H1 (cell line): ENCODE measurements at regions not wholly inside any gene's neighbourhood (a gene's known extent, or its start where the extent isn't known, plus 50 kb on each side); places are given as distances from the start of the nearest gene placed in this dataset.

Experiments
- CTCF ChIA-PET: fragments of 300-600 bp; sonication (Branson Sonifier 250); formaldehyde crosslinking; loops from one replicate; lab custom pipeline; 2021; ENCODE audit not compliant: partially characterized antibody; lab: Charles Lee
- POLR2A ChIA-PET: fragments of 300-600 bp; sonication (Branson Sonifier 250); formaldehyde crosslinking; loops from one replicate; lab custom pipeline; 2021; ENCODE audit warnings: inconsistent platforms; ENCODE audit not compliant: partially characterized antibody; lab: Charles Lee
- DNase-seq, 2 experiments: peaks; one replicate each; pipeline versions ENCODE4 v3.0.0 to v3.0.0-alpha.2; 2010 to 2022; ENCODE audit warnings: low spot score in 2 of 2, low read depth in 1 of 2, mixed read lengths in 1 of 2
- FAIRE-seq: peaks from 2 replicates; lab custom pipeline; 2011; peaks lifted over from hg19 to GRCh38; lab: Jason Lieb, UNC
- H2AFZ ChIP-seq: 2 replicates; pipeline ENCODE4 v1.8.1; 2012; ENCODE audit warnings: low read length, inconsistent platforms
- H2AK5ac ChIP-seq: 2 replicates; pipeline ENCODE4 v1.6.1; 2013; ENCODE audit warnings: low read depth, low read length
- H2BK120ac ChIP-seq: replicated peaks from 2 replicates; pipeline ENCODE3; 2013; ENCODE audit warnings: low read depth, low read length, inconsistent platforms
- H2BK12ac ChIP-seq: 2 replicates; pipeline ENCODE4 v1.6.1; 2013; ENCODE audit warnings: low read depth, low read length
- H2BK15ac ChIP-seq: 2 replicates; pipeline ENCODE4 v1.6.1; 2013; ENCODE audit warnings: low read length
- H2BK20ac ChIP-seq: 2 replicates; pipeline ENCODE4 v1.6.1; 2013; ENCODE audit warnings: low read length
- H2BK5ac ChIP-seq: 2 replicates; pipeline ENCODE4 v1.6.1; 2013; ENCODE audit warnings: low read depth, low read length
- H3K14ac ChIP-seq: 2 replicates; pipeline ENCODE4 v1.6.1; 2013; ENCODE audit warnings: inconsistent platforms; ENCODE audit not compliant: insufficient read length
- H3K18ac ChIP-seq: 2 replicates; pipeline ENCODE4 v1.6.1; 2013; ENCODE audit warnings: low read length; ENCODE audit errors: extremely low read depth
- H3K23ac ChIP-seq: 2 replicates; pipeline ENCODE4 v1.6.1; 2013; ENCODE audit warnings: inconsistent platforms; ENCODE audit not compliant: insufficient read length
- H3K23me2 ChIP-seq: 2 replicates; pipeline ENCODE4 v1.6.1; 2013; ENCODE audit warnings: low read depth, low read length
- H3K27ac ChIP-seq: 2 replicates; pipeline ENCODE4 v1.6.1; 2011; ENCODE audit warnings: low read depth, low read length, inconsistent platforms
- H3K27me3 ChIP-seq, 4 experiments: replicated peaks in 1 of 4; 1 replicate in 1 of 4; 2 replicates in 3 of 4; pipeline versions ENCODE4 v1.6.1 to v1.8.1; 2011 to 2013; ENCODE audit warnings: low read length in 3 of 4, mild to moderate bottlenecking in 3 of 4, inconsistent platforms in 2 of 4, mixed read lengths in 2 of 4, moderate library complexity in 1 of 4; ENCODE audit not compliant: control insufficient read depth in 3 of 4, insufficient read depth in 3 of 4; ENCODE audit errors: extremely low read depth in 1 of 4
- H3K36me3 ChIP-seq, 4 experiments: 2 replicates each; pipeline versions ENCODE4 v1.6.1 to v1.8.1; 2011 to 2013; ENCODE audit warnings: mild to moderate bottlenecking in 4 of 4, low read length in 3 of 4, moderate library complexity in 2 of 4, control low read depth in 1 of 4, inconsistent platforms in 1 of 4; ENCODE audit not compliant: insufficient read depth in 4 of 4, control insufficient read depth in 2 of 4
- H3K4ac ChIP-seq: replicated peaks from 2 replicates; pipeline ENCODE3; 2013; ENCODE audit warnings: low read length, low read depth, mixed read lengths, inconsistent platforms; ENCODE audit not compliant: insufficient read length
- H3K4me1 ChIP-seq, 4 experiments: replicated peaks in 1 of 4; 1 replicate in 1 of 4; 2 replicates in 3 of 4; pipeline versions ENCODE4 v1.6.1 to v1.8.1; 2011 to 2013; ENCODE audit warnings: low read length in 3 of 4, inconsistent platforms in 2 of 4, mixed read lengths in 1 of 4; ENCODE audit not compliant: insufficient read depth in 4 of 4, control insufficient read depth in 3 of 4
- H3K4me2 ChIP-seq, 2 experiments: 2 replicates each; pipeline versions ENCODE4 v1.6.1 to v1.8.1; 2011 to 2013; ENCODE audit warnings: low read depth in 2 of 2, low read length in 2 of 2, control low read depth in 1 of 2, inconsistent platforms in 1 of 2, mild to moderate bottlenecking in 1 of 2; ENCODE audit not compliant: insufficient read depth in 1 of 2
- H3K4me3 ChIP-seq, 4 experiments: fragments of 200-600, 300-600 bp in 1 of 4; sonication (generic), shearing (Covaris generic), sonication (Bioruptor Twin) in 1 of 4; 2 replicates each; pipeline versions ENCODE4 v1.5.1 to v1.8.1; 2011 to 2016; ENCODE audit warnings: low read length in 4 of 4, low read depth in 3 of 4, control low read depth in 2 of 4, inconsistent platforms in 2 of 4, mild to moderate bottlenecking in 2 of 4, mixed read lengths in 1 of 4, moderate library complexity in 1 of 4; ENCODE audit not compliant: insufficient read depth in 2 of 4; ENCODE audit errors: extremely low read depth in 1 of 4
- H3K56ac ChIP-seq: replicated peaks from 2 replicates; pipeline ENCODE3; 2013; ENCODE audit warnings: low read depth, mild to moderate bottlenecking, mixed read lengths, low read length, inconsistent platforms; ENCODE audit not compliant: insufficient read length
- H3K79me1 ChIP-seq: 2 replicates; pipeline ENCODE4 v1.6.1; 2013; ENCODE audit warnings: low read depth, low read length, control low read depth
- H3K79me2 ChIP-seq, 2 experiments: 2 replicates each; pipeline versions ENCODE4 v1.6.1 to v1.8.1; 2012 to 2013; ENCODE audit warnings: low read length in 2 of 2, mild to moderate bottlenecking in 2 of 2, inconsistent platforms in 1 of 2; ENCODE audit not compliant: insufficient read depth in 2 of 2, control insufficient read depth in 1 of 2
- H3K9ac ChIP-seq, 4 experiments: replicated peaks in 1 of 4; 1 replicate in 1 of 4; 2 replicates in 3 of 4; pipeline versions ENCODE4 v1.6.1 to v1.8.1; 2011 to 2013; ENCODE audit warnings: low read depth in 3 of 4, low read length in 3 of 4, control low read depth in 2 of 4, mild to moderate bottlenecking in 2 of 4, moderate library complexity in 2 of 4, inconsistent platforms in 1 of 4; ENCODE audit errors: extremely low read depth in 1 of 4
- H3K9me3 ChIP-seq, 2 experiments: 2 replicates each; pipeline versions ENCODE4 v1.6.1 to v1.8.1; 2012 to 2013; ENCODE audit warnings: mild to moderate bottlenecking in 2 of 2, moderate library complexity in 2 of 2, control low read depth in 1 of 2, inconsistent platforms in 1 of 2, low read depth in 1 of 2, low read length in 1 of 2, mixed read lengths in 1 of 2; ENCODE audit not compliant: insufficient read depth in 2 of 2
- H4K20me1 ChIP-seq, 2 experiments: replicated peaks in 1 of 2; 2 replicates each; pipeline versions ENCODE3 to v1.8.1; 2011 to 2013; ENCODE audit warnings: inconsistent platforms in 2 of 2, low read length in 2 of 2, mild to moderate bottlenecking in 1 of 2; ENCODE audit not compliant: insufficient read depth in 2 of 2, control insufficient read depth in 1 of 2
- H4K5ac ChIP-seq: 2 replicates; pipeline ENCODE4 v1.6.1; 2013; ENCODE audit warnings: low read length, low read depth, mixed read lengths, inconsistent platforms; ENCODE audit not compliant: insufficient read length
- H4K8ac ChIP-seq: 2 replicates; pipeline ENCODE4 v1.8.0; 2013; ENCODE audit warnings: mild to moderate bottlenecking, moderate library complexity, low read length, inconsistent platforms; ENCODE audit not compliant: insufficient read depth; ENCODE audit errors: extremely low read depth
- H4K91ac ChIP-seq: replicated peaks from 2 replicates; pipeline ENCODE3; 2013; ENCODE audit warnings: low read length, mixed read lengths, inconsistent platforms; ENCODE audit not compliant: insufficient read length
- CBX8 ChIP-seq: fragments of 300-800, 300-1000 bp; sonication (generic); IDR thresholded peaks from 2 replicates; pipeline ENCODE4 v1.7.1; 2016; ENCODE audit warnings: low read depth, low read length, borderline replicate concordance
- HDAC6 ChIP-seq: IDR thresholded peaks from one replicate; pipeline ENCODE4 v1.7.1; 2012; ENCODE audit warnings: low read depth, mild to moderate bottlenecking, inconsistent platforms, low read length, moderate library complexity
- SAP30 ChIP-seq: fragments of 300-600 bp; sonication (generic); IDR thresholded peaks from 2 replicates; pipeline ENCODE4 v1.7.1; 2012; ENCODE audit warnings: low read length, moderate library complexity, mild to moderate bottlenecking, inconsistent platforms; ENCODE audit not compliant: insufficient read depth, insufficient replicate concordance

DNA sequence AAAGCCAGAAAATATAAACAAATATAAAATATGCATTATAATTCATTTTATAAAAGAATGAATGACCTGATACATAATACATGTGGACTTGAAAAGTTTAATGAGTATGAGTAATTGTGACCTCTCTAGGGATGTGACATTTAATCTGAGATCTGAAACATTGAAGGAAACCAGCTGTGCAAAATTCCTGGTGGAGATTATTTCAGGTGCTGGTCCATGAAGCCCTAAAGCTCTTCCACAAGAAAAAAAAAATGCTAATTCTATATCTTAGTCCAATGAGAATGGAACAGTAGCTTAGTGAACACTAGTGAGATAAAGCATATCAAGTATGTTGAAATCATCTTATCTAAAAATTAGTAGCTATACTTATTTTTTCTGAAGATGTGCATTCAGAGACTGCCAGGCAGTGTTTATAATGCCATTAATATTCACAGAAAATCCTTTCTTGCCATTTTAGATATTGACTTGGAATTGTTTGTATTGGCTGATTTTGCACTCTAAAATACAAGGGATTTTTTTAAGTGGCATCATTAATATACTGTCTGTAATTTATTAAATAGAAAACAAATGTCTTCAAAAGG, 1485.9 kb downstream of the PLA2G4A start:
- Histone ChIP-seq H3K14ac (no peak overlapping the region), H2BK120ac (no peak overlapping the region), H4K91ac (no peak overlapping the region), H3K4me3 (no peak overlapping the region), H4K20me1 (no peaks in the 10 kb centered on the region), H2AFZ (no peak overlapping the region), H2BK5ac (no peak overlapping the region), H2AK5ac (no peak overlapping the region), H3K79me2 (no peaks in the 10 kb centered on the region), H4K5ac (no peak overlapping the region), H3K23ac (no peak overlapping the region), H2BK15ac (no peak overlapping the region), H3K4ac (no peak overlapping the region), H2BK12ac (no peak overlapping the region), H2BK20ac (no peak overlapping the region), H3K23me2 (no peaks in the 10 kb centered on the region), H3K18ac (no peak overlapping the region), H3K4me1 (no peaks in the 10 kb centered on the region), H3K4me2 (no peak overlapping the region), H3K56ac (no peak overlapping the region), H3K27ac (no peak overlapping the region), H3K9ac (no peak overlapping the region), H4K8ac (no peak overlapping the region), H3K27me3 (no peaks in the 10 kb centered on the region)
- CTCF ChIA-PET = no interaction called here
- POLR2A ChIA-PET = no interaction called here
- DNase-seq = no peak
- FAIRE-seq = no peak
- TF ChIP-seq HDAC6 = no peak
- no peak for TF ChIP-seq CBX8
- no peak for TF ChIP-seq SAP30
- TF ChIP-seq, all 59 proteins: peak for 0
- no peaks in the 10 kb centered on the region for H3K79me1 ChIP-seq
- H3K9me3 ChIP-seq = no peaks in the 10 kb centered on the region
- H3K36me3 ChIP-seq = no peaks in the 10 kb centered on the region
